Adrenal gland (tissue), 5 donors: ENCODE measurements at regions not wholly inside any gene's neighbourhood (a gene's known extent, or its start where the extent isn't known, plus 50 kb on each side); places are given as distances from the start of the nearest gene placed in this dataset.

Experiments used
- POLR2A ChIP-seq, 2 donors: fragments of 450-650 bp; IDR thresholded peaks; one replicate each; pipeline ENCODE4 v1.6.1; 2017; ENCODE audit warnings: antibody characterized with exemption in 2 of 2, mild to moderate bottlenecking in 2 of 2, moderate library complexity in 1 of 2
- TF ChIP-seq, protein P1 (sequence below), 6 experiments: fragments of 450-650 bp in 4 of 6; fragments of 200-600 bp in 2 of 6; sonication (generic) in 1 of 6; IDR thresholded peaks; 1 replicate in 5 of 6; 2 replicates in 1 of 6; pipeline versions ENCODE4 v1.5.1 to v1.8.0; 2016 to 2021; ENCODE audit warnings: antibody characterized with exemption in 6 of 6, mild to moderate bottlenecking in 2 of 6, moderate library complexity in 1 of 6
- donor health status: DM: no; HTN: no; CAD: no.

GRCh38 chr5:121109817-121110216 lies 645.7 kb downstream of the PRR16 start:
- TF ChIP-seq, protein P1, sequence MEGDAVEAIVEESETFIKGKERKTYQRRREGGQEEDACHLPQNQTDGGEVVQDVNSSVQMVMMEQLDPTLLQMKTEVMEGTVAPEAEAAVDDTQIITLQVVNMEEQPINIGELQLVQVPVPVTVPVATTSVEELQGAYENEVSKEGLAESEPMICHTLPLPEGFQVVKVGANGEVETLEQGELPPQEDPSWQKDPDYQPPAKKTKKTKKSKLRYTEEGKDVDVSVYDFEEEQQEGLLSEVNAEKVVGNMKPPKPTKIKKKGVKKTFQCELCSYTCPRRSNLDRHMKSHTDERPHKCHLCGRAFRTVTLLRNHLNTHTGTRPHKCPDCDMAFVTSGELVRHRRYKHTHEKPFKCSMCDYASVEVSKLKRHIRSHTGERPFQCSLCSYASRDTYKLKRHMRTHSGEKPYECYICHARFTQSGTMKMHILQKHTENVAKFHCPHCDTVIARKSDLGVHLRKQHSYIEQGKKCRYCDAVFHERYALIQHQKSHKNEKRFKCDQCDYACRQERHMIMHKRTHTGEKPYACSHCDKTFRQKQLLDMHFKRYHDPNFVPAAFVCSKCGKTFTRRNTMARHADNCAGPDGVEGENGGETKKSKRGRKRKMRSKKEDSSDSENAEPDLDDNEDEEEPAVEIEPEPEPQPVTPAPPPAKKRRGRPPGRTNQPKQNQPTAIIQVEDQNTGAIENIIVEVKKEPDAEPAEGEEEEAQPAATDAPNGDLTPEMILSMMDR (IDR thresholded peaks at IDR 0.05): no peak
- TF ChIP-seq POLR2A (IDR thresholded peaks at IDR 0.05): no peak
